ENCODE measurements at regions not wholly inside any gene's neighbourhood (a gene's known extent, or its start where the extent isn't known, plus 50 kb on each side); places are given as distances from the start of the nearest gene placed in this dataset.

- no peaks in the 10 kb centered on the region for H3K36me3 ChIP-seq (ENCODE audit: control insufficient read depth, insufficient read depth, low read length)
- H3K4me1 ChIP-seq: no peaks in the 10 kb centered on the region
- no peaks in the 10 kb centered on the region for H3K9me3 ChIP-seq (ENCODE audit: control insufficient read depth, low read length)
- TF ChIP-seq CTCF (IDR thresholded peaks at IDR 0.05): no peak
- H3K9ac ChIP-seq: no peak overlapping the region
- no peak overlapping the region for H3K4me2 ChIP-seq (ENCODE audit: low read length)
- no peaks in the 10 kb centered on the region for H3K27me3 ChIP-seq (ENCODE audit: control insufficient read depth, insufficient read depth, low read length)
- no peak overlapping the region for H3K27ac ChIP-seq
- no peaks in the 10 kb centered on the region for H3K79me2 ChIP-seq
- no peak overlapping the region for H2AFZ ChIP-seq
- no peak overlapping the region for H3K4me3 ChIP-seq (ENCODE audit: low read depth, low read length)
Observed at GRCh38 chr6:115740907-115741306, 319.8 kb downstream of the FRK start.

GRCh38 chr6:115735610-115736009 lies 325.1 kb downstream of the FRK start:
- no peaks in the 10 kb centered on the region for H3K36me3 ChIP-seq (ENCODE audit: control insufficient read depth, insufficient read depth, low read length)
- H3K27me3 ChIP-seq (ENCODE audit: control insufficient read depth, insufficient read depth, low read length): no peaks in the 10 kb centered on the region
- H3K4me3 ChIP-seq (ENCODE audit: low read depth, low read length): no peak overlapping the region
- H3K79me2 ChIP-seq: no peaks in the 10 kb centered on the region
- no peak overlapping the region for H3K9ac ChIP-seq
- H3K4me1 ChIP-seq: no peaks in the 10 kb centered on the region
- no peak for TF ChIP-seq CTCF (IDR thresholded peaks at IDR 0.05)
- no peaks in the 10 kb centered on the region for H3K9me3 ChIP-seq (ENCODE audit: control insufficient read depth, low read length)
- H2AFZ ChIP-seq: no peak overlapping the region
- no peak overlapping the region for H3K4me2 ChIP-seq (ENCODE audit: low read length)
- no peak overlapping the region for H3K27ac ChIP-seq

- H3K4me1 ChIP-seq: no peaks in the 10 kb centered on the region
- TF ChIP-seq CTCF (IDR thresholded peaks at IDR 0.05): no peak
Observed at GRCh38 chr6:115733426-115733825, 327.3 kb downstream of the FRK start.

GRCh38 chr6:115729036-115729435 lies 331.7 kb downstream of the FRK start:
- no peak overlapping the region for H3K9ac ChIP-seq
- H2AFZ ChIP-seq: no peak overlapping the region
- no peak overlapping the region for H3K4me3 ChIP-seq (ENCODE audit: low read depth, low read length)
- no peaks in the 10 kb centered on the region for H3K4me1 ChIP-seq
- no peaks in the 10 kb centered on the region for H3K27me3 ChIP-seq (ENCODE audit: control insufficient read depth, insufficient read depth, low read length)
- no peak for TF ChIP-seq CTCF (IDR thresholded peaks at IDR 0.05)
- H3K27ac ChIP-seq: no peak overlapping the region
- H3K4me2 ChIP-seq (ENCODE audit: low read length): no peak overlapping the region
- H3K79me2 ChIP-seq: no peaks in the 10 kb centered on the region
- H3K9me3 ChIP-seq (ENCODE audit: control insufficient read depth, low read length): no peaks in the 10 kb centered on the region
- no peaks in the 10 kb centered on the region for H3K36me3 ChIP-seq (ENCODE audit: control insufficient read depth, insufficient read depth, low read length)

More at GRCh38 chr6:115733426-115733825, 327.3 kb downstream of the FRK start:
- Histone ChIP-seq H3K4me2 (ENCODE audit: low read length) (no peak overlapping the region), H3K9me3 (ENCODE audit: control insufficient read depth, low read length) (no peaks in the 10 kb centered on the region), H3K4me3 (ENCODE audit: low read depth, low read length) (no peak overlapping the region), H3K79me2 (no peaks in the 10 kb centered on the region), H3K27ac (no peak overlapping the region), H3K36me3 (ENCODE audit: control insufficient read depth, insufficient read depth, low read length) (no peaks in the 10 kb centered on the region), H2AFZ (no peak overlapping the region), H3K9ac (no peak overlapping the region), H3K27me3 (ENCODE audit: control insufficient read depth, insufficient read depth, low read length) (no peaks in the 10 kb centered on the region)

GRCh38 chr6:115728171-115728570 lies 332.5 kb downstream of the FRK start:
- no peak for TF ChIP-seq CTCF (IDR thresholded peaks at IDR 0.05)
- Histone ChIP-seq H3K27me3 (ENCODE audit: control insufficient read depth, insufficient read depth, low read length) (no peaks in the 10 kb centered on the region), H3K9ac (no peak overlapping the region), H3K4me2 (ENCODE audit: low read length) (no peak overlapping the region), H2AFZ (no peak overlapping the region), H3K4me3 (ENCODE audit: low read depth, low read length) (no peak overlapping the region), H3K9me3 (ENCODE audit: control insufficient read depth, low read length) (no peaks in the 10 kb centered on the region), H3K79me2 (no peaks in the 10 kb centered on the region), H3K27ac (no peak overlapping the region), H3K36me3 (ENCODE audit: control insufficient read depth, insufficient read depth, low read length) (no peaks in the 10 kb centered on the region), H3K4me1 (no peaks in the 10 kb centered on the region)
